DMS 273 treated with DMSO at 0.1 percent for 48 hours (cell line): ENCODE measurements at regions not wholly inside any gene's neighbourhood (a gene's known extent, or its start where the extent isn't known, plus 50 kb on each side); places are given as distances from the start of the nearest gene placed in this dataset.

Experiments used
- DNase-seq: peaks from one replicate; lab custom pipeline; 2025; lab: John Stamatoyannopoulos, UW

GRCh38 chr3:164236851-164237250 lies 841.4 kb downstream of the SI start:
- DNase-seq = no peak

- no peak for DNase-seq
Observed at GRCh38 chr3:164235289-164236028, 842.8 kb downstream of the SI start.

- DNase-seq = no peak
Observed at GRCh38 chr3:164233951-164234350, 844.3 kb downstream of the SI start.

GRCh38 chr3:164231718-164232117 lies 846.6 kb downstream of the SI start:
- no peak for DNase-seq

GRCh38 chr3:164230385-164231094 lies 847.8 kb downstream of the SI start:
- no peak for DNase-seq

GRCh38 chr3:164224126-164224525 lies 854.2 kb downstream of the SI start:
- DNase-seq = no peak

- peak; percentile 2 for DNase-seq
Observed at GRCh38 chr3:164222197-164222596, 856.1 kb downstream of the SI start.

- DNase-seq = no peak
Observed at GRCh38 chr3:164221297-164221696, 857.0 kb downstream of the SI start.

GRCh38 chr3:164209363-164209762 lies 868.9 kb downstream of the SI start:
- DNase-seq = no peak

- no peak for DNase-seq
Observed at GRCh38 chr3:164208821-164209220, 869.5 kb downstream of the SI start.

GRCh38 chr3:164208048-164208447 lies 870.2 kb downstream of the SI start:
- DNase-seq = no peak

GRCh38 chr3:164200053-164200823 lies 878.1 kb downstream of the SI start:
- no peak for DNase-seq

- no peak for DNase-seq
Observed at GRCh38 chr3:164196477-164196876, 881.8 kb downstream of the SI start.

GRCh38 chr3:164194842-164195241 lies 883.5 kb downstream of the SI start:
- DNase-seq = no peak

GRCh38 chr3:164192974-164193373 lies 885.3 kb downstream of the SI start:
- DNase-seq = no peak

- no peak for DNase-seq
Observed at GRCh38 chr3:164190566-164190965, 887.7 kb downstream of the SI start.

- no peak for DNase-seq
Observed at GRCh38 chr3:164186095-164186494, 892.2 kb downstream of the SI start.

- no peak for DNase-seq
Observed at GRCh38 chr3:164179110-164179774, 899.1 kb downstream of the SI start.

- DNase-seq = no peak
Observed at GRCh38 chr3:164174059-164174458, 904.2 kb downstream of the SI start.

- no peak for DNase-seq
Observed at GRCh38 chr3:164155400-164155799, 922.9 kb downstream of the SI start.

- no peak for DNase-seq
Observed at GRCh38 chr3:164144824-164145223, 933.5 kb downstream of the SI start.

GRCh38 chr3:164132878-164133277 lies 945.4 kb downstream of the SI start:
- DNase-seq = no peak
